ENCODE measurements at regions not wholly inside any gene's neighbourhood (a gene's known extent, or its start where the extent isn't known, plus 50 kb on each side); places are given as distances from the start of the nearest gene placed in this dataset.
A peak's percentile ranks its signal among the peaks of the same experiment; 100 is the strongest.

DNA sequence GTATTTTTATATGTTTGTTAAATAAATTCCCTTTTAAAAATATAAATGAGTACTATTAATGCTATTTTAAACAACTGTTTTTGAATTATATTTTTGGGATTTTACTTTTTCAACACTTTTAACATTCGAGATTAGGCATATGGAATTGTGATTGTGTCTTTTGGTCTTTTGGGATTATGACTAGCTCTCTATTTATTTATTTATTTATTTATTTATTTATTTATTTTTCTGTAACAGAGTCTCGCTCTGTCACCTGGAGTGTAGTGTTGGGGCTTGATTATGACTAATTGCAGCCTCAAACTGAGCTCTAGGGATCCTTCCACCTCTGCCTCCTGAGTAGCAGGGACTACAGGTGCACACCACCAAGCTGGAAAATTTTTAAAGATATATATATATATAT lies 1101.6 kb downstream of the FAM133A start:
- H3K4me3 ChIP-seq (ENCODE audit: control insufficient read depth, low read depth, low read length), result no peak overlapping the region
- no peak for DNase-seq (ENCODE audit: low read depth)
- TF ChIP-seq, protein P1, sequence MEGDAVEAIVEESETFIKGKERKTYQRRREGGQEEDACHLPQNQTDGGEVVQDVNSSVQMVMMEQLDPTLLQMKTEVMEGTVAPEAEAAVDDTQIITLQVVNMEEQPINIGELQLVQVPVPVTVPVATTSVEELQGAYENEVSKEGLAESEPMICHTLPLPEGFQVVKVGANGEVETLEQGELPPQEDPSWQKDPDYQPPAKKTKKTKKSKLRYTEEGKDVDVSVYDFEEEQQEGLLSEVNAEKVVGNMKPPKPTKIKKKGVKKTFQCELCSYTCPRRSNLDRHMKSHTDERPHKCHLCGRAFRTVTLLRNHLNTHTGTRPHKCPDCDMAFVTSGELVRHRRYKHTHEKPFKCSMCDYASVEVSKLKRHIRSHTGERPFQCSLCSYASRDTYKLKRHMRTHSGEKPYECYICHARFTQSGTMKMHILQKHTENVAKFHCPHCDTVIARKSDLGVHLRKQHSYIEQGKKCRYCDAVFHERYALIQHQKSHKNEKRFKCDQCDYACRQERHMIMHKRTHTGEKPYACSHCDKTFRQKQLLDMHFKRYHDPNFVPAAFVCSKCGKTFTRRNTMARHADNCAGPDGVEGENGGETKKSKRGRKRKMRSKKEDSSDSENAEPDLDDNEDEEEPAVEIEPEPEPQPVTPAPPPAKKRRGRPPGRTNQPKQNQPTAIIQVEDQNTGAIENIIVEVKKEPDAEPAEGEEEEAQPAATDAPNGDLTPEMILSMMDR (IDR thresholded peaks at IDR 0.05; ENCODE audit: control insufficient read depth, insufficient read depth, low read depth, low read length, missing control alignments), result no peak

DNA sequence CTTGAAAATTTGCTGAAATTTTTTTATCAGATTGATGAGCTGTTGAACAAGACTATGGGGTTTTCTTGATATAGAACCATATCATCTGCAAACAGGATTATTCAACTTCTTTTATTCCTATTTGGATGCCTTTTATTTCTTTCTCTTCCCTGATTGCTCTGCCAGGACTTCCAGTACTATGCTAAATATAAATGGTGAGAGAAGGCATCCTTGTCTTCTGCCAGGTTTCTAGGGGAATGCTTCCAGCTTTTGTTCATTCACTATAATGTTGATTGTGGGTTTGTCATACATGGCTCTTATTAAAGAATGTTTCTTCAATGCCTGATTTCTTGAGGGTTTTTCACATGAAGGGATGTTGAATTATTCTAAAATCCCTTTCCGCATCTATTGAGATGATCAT lies 1139.5 kb downstream of the FAM133A start:
- DNase-seq (ENCODE audit: low read depth), result no peak
- H3K4me3 ChIP-seq (ENCODE audit: control insufficient read depth, low read depth, low read length), result no peak overlapping the region
- TF ChIP-seq, protein P1 (IDR thresholded peaks at IDR 0.05; ENCODE audit: control insufficient read depth, insufficient read depth, low read depth, low read length, missing control alignments), result no peak

DNA sequence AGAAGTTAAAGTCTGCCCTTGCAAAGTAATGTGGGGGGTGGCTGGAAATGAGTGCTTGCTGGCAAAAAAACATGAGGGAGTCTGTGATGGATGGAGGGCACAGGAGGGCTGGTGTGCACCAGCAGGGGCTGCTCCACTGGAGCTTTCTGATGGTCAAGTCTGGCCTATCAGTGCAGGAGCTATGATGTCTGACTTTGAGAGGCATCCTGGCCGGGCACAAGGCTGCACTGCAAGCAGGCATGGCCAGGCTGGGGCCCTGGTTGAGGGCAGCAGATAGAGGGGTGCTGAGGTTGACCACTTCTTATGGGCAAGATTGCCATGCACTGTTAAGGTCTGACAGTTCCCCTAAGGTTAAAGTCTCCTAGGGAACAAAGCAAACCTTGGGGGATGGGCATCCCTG lies 1140.2 kb downstream of the FAM133A start:
- no peak for DNase-seq (ENCODE audit: low read depth)
- TF ChIP-seq, protein P1 (IDR thresholded peaks at IDR 0.05; ENCODE audit: control insufficient read depth, insufficient read depth, low read depth, low read length, missing control alignments), result no peak
- no peak overlapping the region for H3K4me3 ChIP-seq (ENCODE audit: control insufficient read depth, low read depth, low read length)

DNA sequence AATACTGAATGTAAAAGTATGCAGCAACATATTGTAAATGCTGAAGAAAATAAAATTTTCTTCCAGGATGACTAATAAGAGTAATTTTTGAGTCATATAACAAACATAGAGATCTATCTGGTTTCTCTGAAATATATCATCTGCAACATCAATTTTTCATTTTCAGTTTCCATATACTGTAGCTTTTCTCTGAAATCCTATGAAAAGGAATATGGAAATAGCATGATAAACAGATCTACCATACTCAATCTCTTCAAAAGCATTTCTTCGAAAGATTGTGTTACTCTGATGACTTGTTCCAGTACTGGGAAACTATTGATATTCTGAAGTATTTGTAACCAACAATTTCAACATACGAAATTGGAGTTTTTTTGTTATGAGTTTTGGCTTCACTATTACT lies 1156.7 kb downstream of the FAM133A start:
- no peak for DNase-seq (ENCODE audit: low read depth)
- TF ChIP-seq, protein P1 (IDR thresholded peaks at IDR 0.05; ENCODE audit: control insufficient read depth, insufficient read depth, low read depth, low read length, missing control alignments), result no peak
- H3K4me3 ChIP-seq (ENCODE audit: control insufficient read depth, low read depth, low read length), result no peak overlapping the region

DNA sequence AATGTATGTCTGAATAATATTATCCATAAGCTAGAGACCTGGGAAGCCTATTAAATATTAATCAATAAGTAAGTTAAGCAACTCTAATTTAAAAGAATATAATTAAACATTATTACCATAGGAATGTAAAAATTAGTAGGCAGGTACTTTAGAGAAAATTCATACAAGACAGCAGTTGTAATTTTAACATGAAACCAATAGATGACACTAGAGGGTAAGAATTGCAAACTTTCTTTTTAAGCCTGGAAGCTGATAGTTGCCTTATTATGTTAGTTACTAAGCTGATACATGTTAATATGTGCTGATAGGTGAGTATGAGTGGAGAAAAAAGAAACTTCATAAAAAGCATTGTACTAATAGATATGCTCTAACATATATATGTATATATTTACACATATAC lies 1157.4 kb downstream of the FAM133A start:
- TF ChIP-seq, protein P1 (IDR thresholded peaks at IDR 0.05; ENCODE audit: control insufficient read depth, insufficient read depth, low read depth, low read length, missing control alignments), result peak; percentile 28
- no peak overlapping the region for H3K4me3 ChIP-seq (ENCODE audit: control insufficient read depth, low read depth, low read length)
- no peak for DNase-seq (ENCODE audit: low read depth)

DNA sequence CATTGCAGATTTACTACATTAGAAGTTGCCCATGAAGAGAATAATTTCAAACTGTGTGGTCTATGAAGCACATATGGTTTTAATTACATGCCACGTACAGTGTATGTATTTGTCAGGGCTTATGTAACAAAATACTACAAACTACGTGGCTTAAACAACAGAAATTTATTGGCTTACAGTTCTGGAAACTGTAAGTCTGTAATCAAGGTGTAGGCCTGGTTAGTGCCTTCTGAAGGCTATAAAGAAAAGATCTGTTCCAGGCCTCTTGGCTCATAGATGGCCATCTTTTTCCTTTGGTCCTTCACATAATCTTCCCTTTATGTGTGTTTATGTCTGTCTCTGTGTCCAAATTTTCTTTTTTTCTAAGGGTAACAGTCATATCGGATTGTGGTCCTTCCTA lies 1160.2 kb downstream of the FAM133A start:
- TF ChIP-seq, protein P1 (IDR thresholded peaks at IDR 0.05; ENCODE audit: control insufficient read depth, insufficient read depth, low read depth, low read length, missing control alignments), result no peak
- no peak overlapping the region for H3K4me3 ChIP-seq (ENCODE audit: control insufficient read depth, low read depth, low read length)
- no peak for DNase-seq (ENCODE audit: low read depth)

DNA sequence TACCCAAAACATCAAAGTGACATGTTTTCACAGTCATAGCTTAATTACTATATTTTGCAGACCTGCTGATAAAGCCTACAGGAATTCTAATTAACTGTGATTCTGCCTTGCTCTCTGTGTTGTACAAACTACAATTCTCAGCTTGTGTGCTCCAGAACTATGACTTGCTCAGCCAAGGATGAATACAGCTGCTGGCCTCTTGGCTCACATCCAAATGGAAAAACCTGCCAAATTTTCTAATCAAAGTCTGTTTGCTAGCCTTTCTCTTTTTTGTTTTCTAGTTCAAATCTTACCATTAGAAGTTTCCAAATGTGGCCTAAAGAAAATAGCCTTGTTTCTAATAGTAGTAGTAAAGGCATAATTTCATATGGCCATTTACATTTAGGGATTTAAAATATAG lies 1176.8 kb downstream of the FAM133A start:
- no peak for DNase-seq (ENCODE audit: low read depth)
- TF ChIP-seq, protein P1 (IDR thresholded peaks at IDR 0.05; ENCODE audit: control insufficient read depth, insufficient read depth, low read depth, low read length, missing control alignments), result no peak

More for the DNA sequence above, 1176.8 kb downstream of the FAM133A start:
- no peak overlapping the region for H3K4me3 ChIP-seq (ENCODE audit: control insufficient read depth, low read depth, low read length)
